T-helper 2 cell (primary cell): ENCODE measurements at regions not wholly inside any gene's neighbourhood (a gene's known extent, or its start where the extent isn't known, plus 50 kb on each side); places are given as distances from the start of the nearest gene placed in this dataset.

Experiments
- DNase-seq, 5 experiments: peaks; one replicate each; pipeline versions ENCODE4 v3.0.0 to v3.0.0-alpha.2; 2012 to 2022

GRCh38 chrY:19140285-19140920, 366.9 kb upstream of the HSFY2 start:
- DNase-seq, result peak in 1 of 5 experiments; percentile 1

DNA sequence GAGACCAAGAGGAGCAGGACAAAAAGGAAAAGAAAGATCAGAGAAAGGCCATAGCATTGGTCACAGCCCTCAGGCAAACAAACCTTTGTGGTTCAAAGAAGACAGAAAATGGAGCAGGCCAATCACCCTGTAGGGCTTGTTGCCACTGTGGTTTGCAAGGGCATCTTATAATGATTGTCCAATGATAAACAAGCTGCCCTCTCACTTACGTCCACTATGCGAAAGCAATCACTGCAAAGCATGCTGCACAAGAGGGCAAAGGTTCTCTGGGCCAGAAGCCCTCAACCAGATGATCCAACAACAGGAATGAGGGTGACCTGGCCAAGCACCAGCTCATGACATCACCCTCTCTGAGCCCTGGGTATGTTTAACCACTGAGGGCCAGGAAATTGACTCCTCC, 360.9 kb upstream of the HSFY2 start:
- no peak for DNase-seq

DNA sequence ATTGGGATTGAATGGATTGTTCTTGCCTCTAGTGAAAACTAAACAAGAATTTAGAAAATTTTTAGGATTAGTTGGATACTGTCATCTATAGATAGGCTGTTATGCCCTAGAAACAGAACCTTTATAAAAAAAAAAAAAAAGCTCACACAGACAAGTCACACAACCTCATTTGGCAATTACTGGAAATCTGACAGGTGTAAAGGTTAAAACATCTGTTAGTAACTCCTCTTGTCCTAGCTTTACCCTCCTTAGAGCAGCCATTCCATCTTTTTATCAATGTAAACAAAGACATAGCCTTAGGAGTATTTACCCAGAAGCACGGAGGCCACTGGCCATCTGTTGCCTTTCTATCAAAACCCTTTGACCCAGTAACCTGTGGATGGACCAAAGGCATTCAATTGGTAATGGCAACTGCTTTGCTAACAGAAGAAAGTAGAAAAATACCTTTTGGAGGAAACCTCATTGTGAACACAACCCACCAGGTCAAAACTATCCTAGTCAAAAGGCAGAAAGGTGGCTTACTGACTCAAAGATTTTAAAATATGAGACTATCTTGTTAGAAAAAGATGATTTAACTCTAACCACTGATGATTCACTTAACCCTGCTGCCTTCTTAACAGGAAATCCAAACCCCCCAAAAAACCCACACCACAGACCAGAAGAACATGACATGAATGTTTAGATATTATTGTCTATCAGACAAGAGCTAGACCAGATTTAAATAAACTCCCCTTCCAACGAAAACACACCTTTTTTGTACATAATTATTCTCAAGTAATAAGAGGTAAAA, 357.2 kb upstream of the HSFY2 start:
- peak in 1 of 5 experiments; percentile 15 for DNase-seq

DNA sequence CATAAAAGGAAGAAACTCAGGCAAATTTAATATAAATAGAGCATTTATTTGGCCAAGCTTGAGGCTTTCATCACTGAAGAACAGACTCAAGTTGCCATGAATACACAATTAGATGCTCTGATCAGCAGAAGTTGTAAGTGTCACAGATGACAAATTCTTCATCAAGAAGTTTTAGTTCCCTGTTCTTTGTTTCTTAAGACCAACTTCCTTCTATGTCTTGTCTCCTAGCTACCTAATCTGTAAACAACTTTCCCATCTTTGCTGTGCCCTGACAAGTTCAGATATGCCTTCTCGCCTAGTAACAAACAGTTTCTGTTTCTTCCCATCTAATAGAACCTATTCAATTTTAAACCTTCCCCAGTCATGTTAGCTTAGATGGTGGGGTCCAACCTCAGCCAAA, 353.4 kb upstream of the HSFY2 start:
- DNase-seq, result no peak

DNA sequence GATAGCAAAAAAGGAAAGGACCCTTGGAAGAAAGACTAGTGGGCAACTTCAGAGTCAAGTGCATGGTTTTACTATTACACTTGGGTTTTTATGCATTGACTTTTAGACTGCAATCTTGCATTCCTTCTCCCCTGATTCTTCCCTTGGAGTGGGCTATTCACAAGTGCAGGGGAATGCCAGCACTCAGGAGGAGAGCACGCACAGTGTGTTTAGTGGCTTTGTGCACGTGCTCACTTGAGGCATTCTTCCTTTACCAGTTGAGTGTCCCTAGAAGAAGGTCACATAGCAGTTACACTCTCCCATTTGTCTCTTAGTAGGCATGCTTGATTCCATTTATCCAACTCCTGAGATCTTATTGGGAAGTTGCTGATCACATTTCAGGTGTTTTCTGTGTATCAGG, 351.1 kb upstream of the HSFY2 start:
- no peak for DNase-seq

- DNase-seq, result no peak
Observed at GRCh38 chrY:19122450-19122849, 348.9 kb upstream of the HSFY2 start.

DNA sequence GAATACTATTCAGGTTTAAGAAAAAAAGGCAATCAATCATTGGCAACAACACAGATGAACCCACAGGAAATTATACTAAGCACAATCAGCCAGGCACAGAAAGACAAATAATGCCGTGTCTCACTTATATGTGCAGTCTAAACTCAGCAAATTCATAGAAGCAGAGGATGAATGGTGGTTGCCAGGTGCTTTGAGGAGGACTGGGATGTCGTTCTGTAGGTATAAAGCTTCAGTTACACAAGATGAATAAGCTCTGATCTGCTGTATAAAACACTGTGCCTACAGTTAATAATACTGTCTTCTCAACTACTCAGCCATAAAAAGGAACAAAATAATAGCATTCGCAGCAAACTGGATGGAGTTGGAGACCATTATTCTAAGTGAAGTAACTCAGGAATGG, 324.8 kb upstream of the HSFY2 start:
- DNase-seq, result no peak

GRCh38 chrY:19095460-19095859, 321.9 kb upstream of the HSFY2 start:
- DNase-seq, result no peak

- no peak for DNase-seq
Observed at GRCh38 chrY:19083006-19083405, 309.5 kb upstream of the HSFY2 start.

DNA sequence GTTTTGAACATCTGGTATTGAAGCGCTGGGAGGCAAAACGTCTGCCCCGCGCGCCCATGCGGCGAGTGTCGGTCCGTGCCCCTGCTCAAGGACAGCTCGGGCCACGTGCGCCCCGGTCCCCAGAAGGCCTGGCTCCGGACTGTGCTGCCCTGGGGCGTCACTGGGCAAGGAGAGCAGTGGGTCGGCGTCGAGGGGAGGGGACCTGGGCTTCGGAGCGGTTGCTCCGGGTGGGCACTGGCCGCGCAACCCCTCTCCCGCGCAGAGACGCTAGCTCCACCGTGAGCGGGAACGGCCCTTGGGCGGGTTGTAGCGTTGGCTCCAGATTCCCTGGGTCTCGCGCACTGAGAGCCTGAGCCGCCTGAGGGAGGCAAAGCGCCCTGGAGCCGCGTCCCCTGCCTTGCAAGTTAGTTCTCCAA, 304.2 kb upstream of the HSFY2 start:
- DNase-seq, result no peak

GRCh38 chrY:19076846-19077697, 303.5 kb upstream of the HSFY2 start:
- peak in 1 of 5 experiments; percentile 22 for DNase-seq

DNA sequence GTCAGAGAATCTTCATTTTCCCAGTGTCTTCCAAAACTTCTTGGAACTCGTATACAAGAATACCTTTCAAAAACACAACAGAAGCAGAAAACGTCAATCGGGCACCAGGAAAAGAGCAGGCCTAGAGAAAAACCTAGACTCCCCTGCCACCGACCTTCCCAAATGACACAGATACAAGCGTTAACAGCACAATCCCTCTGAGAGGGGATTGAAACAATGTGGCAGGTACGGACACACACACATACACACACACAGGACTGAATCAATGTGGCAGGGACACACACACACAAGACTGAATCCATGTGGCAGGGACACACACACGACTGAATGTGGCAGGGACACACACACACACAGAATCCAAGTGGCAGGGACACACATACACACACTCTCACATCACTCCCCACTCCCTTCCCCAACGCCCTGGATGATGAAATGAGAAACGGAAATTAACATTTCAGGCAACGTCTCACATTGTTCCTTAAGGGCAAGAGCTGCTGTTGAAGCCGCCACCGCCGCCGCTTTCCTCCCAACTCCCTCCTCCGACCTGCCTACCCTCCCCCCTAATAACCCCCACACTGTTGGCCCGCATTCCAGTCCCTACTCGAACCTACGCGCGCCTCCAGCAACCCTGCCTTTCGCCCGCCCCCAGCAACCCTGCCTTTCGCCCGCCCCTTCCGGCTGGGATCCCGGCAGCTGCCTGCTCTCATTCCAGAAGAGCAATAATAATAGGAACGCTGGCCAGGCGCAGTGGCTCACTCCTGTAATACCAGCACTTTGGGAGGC, 302.1 kb upstream of the HSFY2 start:
- no peak for DNase-seq

- no peak for DNase-seq
Observed at GRCh38 chrY:19067435-19067834, 293.9 kb upstream of the HSFY2 start.

GRCh38 chrY:19066447-19067190, 293.1 kb upstream of the HSFY2 start:
- DNase-seq, result no peak

GRCh38 chrY:19065119-19065518, 291.6 kb upstream of the HSFY2 start:
- no peak for DNase-seq

DNA sequence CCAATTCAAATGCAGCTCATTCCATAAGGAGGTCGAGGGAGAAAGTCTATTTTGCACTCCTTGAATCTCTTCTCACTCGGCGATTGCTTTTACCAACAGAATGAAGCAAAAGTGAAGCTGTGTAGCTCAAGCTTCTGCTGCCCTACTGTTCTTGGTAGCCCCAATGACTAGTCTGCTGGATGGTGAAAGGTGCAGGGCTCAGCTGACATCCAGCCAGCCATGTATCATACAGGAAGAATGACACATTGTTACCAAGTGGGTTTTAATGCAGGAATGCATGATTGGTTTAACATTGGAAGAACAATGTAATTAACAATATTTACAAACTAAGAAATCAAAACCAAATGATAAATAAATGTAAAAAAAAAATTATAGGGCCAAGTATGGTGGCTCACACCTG, 286.2 kb upstream of the HSFY2 start:
- DNase-seq, result no peak

- DNase-seq, result no peak
Observed at GRCh38 chrY:19058831-19059370, 285.4 kb upstream of the HSFY2 start.

GRCh38 chrY:19056138-19056469, 282.6 kb upstream of the HSFY2 start:
- DNase-seq, result no peak

- DNase-seq, result no peak
Observed at GRCh38 chrY:19055232-19056137, 281.9 kb upstream of the HSFY2 start.

DNA sequence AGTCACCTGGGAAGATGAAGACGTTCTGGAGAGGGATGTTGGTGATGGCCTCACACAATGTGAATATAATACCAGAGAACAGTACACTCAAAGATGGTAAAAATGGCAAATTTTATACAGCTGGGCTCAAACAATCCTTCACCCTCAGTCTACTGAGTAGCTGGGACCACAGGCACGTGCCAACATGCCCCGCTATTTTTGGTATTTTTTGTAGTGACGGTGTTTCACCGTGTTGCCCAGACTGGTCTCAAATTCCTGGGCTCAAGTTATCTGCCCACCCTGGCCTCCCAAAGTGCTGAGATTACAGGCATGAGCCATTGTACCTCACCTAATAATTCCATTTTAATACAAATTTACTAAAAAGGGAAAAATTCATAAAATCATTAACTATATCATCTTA, 280.3 kb upstream of the HSFY2 start:
- no peak for DNase-seq

DNA sequence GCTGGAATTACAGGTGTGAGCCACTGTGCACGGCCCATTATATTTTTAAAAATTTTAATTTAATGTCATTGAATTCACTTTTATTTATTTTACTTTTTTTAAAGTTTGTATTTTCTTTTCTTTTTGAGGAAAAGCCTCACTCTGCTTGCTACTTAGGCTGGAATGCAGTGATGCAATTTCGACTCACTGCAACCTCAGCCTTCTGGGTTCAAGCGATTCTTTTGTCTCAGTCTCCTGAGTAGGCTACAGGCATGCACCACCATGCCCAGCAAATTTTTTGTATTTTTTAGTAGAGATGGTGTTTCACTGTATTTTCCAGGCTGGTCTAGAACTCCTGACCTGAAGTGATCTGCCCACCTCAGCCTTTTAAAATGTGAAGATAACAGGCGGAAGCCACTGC, 277.5 kb upstream of the HSFY2 start:
- DNase-seq, result no peak
